Natural killer cell (primary cell): ENCODE measurements at regions not wholly inside any gene's neighbourhood (a gene's known extent, or its start where the extent isn't known, plus 50 kb on each side); places are given as distances from the start of the nearest gene placed in this dataset.

ENCODE experiments used
- ATAC-seq, 3 donors: fragments of 150-1000 bp in 2 of 3; fragments of 200-7000 bp in 1 of 3; cut with Tn5 transposase; 1 replicate in 1 of 3; 2 replicates in 2 of 3; pipeline ENCODE4 v1.10.0; 2021; ENCODE audit warnings: mild to moderate bottlenecking in 2 of 3, moderate library complexity in 2 of 3
- DNase-seq, 2 donors: peaks; one replicate each; pipeline versions ENCODE4 v3.0.0 to v3.0.0-alpha.2; 2013 to 2021; ENCODE audit warnings: mixed read lengths in 1 of 2
- H3K27ac ChIP-seq: one replicate; pipeline ENCODE4 v1.5.1; 2013; ENCODE audit warnings: mild to moderate bottlenecking, low read length
- H3K27me3 ChIP-seq: one replicate; pipeline ENCODE4 v1.6.1; 2013; ENCODE audit warnings: low read length; ENCODE audit not compliant: control insufficient read depth, insufficient read depth
- H3K36me3 ChIP-seq: one replicate; pipeline ENCODE4 v1.6.1; 2013; ENCODE audit warnings: low read length; ENCODE audit not compliant: control insufficient read depth, insufficient read depth
- H3K4me1 ChIP-seq: one replicate; pipeline ENCODE4 v1.6.1; 2013; ENCODE audit warnings: low read length; ENCODE audit not compliant: control insufficient read depth, insufficient read depth
- H3K4me3 ChIP-seq: one replicate; pipeline ENCODE4 v1.5.1; 2013; ENCODE audit warnings: low read length
- H3K9me3 ChIP-seq: one replicate; pipeline ENCODE4 v1.6.1; 2013; ENCODE audit warnings: low read length; ENCODE audit not compliant: control insufficient read depth, insufficient read depth
- H3K27ac Mint-ChIP-seq, 2 donors: one replicate each; pipeline ENCODE4 v1.8.0; 2022; ENCODE audit warnings: mild to moderate bottlenecking in 2 of 2, mixed read lengths in 2 of 2, moderate library complexity in 1 of 2
- H3K27me3 Mint-ChIP-seq, 2 donors: one replicate each; pipeline ENCODE4 v1.8.0; 2022; ENCODE audit warnings: low read depth in 2 of 2, mixed read lengths in 2 of 2
- H3K36me3 Mint-ChIP-seq: one replicate; pipeline ENCODE4 v1.8.0; 2022; ENCODE audit warnings: mixed read lengths
- H3K4me1 Mint-ChIP-seq, 2 donors: one replicate each; pipeline ENCODE4 v1.8.0; 2022; ENCODE audit warnings: mixed read lengths in 2 of 2
- H3K4me3 Mint-ChIP-seq: one replicate; pipeline ENCODE4 v1.8.0; 2022; ENCODE audit warnings: mild to moderate bottlenecking, moderate library complexity, mixed read lengths
- H3K9me3 Mint-ChIP-seq, 2 donors: one replicate each; pipeline ENCODE4 v1.8.0; 2022; ENCODE audit warnings: mixed read lengths in 2 of 2
- CTCF ChIP-seq: fragments of 200-600 bp; IDR thresholded peaks from one replicate; pipeline ENCODE4 v1.8.0; 2022; ENCODE audit warnings: antibody characterized with exemption
- WGBS: methylation state at CpG from one replicate; pipeline ENCODE4 v1.1.7; 2013; ENCODE audit warnings: missing lambda C conversion rate; ENCODE audit not compliant: insufficient coverage; 5-methylcytosine and 5-hydroxymethylcytosine counted together
- intact Hi-C: fragments of 100-400 bp; cut with micrococcal nuclease; formaldehyde crosslinking; loops from one replicate; pipeline ENCODE4 v1.14.2; 2022

- no peak overlapping the region for H3K4me3 ChIP-seq
- ATAC-seq (no peak), DNase-seq (no peak)
- no peaks in the 10 kb centered on the region for H3K4me1 ChIP-seq
- no peak for TF ChIP-seq CTCF
- H3K4me1 Mint-ChIP-seq: no peaks in the 10 kb centered on the region
- no peaks in the 10 kb centered on the region for H3K36me3 ChIP-seq
- no peaks in the 10 kb centered on the region for H3K9me3 ChIP-seq
- intact Hi-C loops: no loop called here
- H3K4me3 Mint-ChIP-seq: no peak overlapping the region
- H3K9me3 Mint-ChIP-seq: no peaks in the 10 kb centered on the region
- no peaks in the 10 kb centered on the region for H3K27me3 ChIP-seq
- no peak overlapping the region for H3K27ac Mint-ChIP-seq
- H3K27ac ChIP-seq: no peak overlapping the region
- WGBS: 85% methylated on average over 3 of the region's 3 CpGs
- peaks cover 16 to 46% of the 10 kb centered on the region in 2 donors for H3K27me3 Mint-ChIP-seq
- H3K36me3 Mint-ChIP-seq: no peaks in the 10 kb centered on the region
Measured at GRCh38 chr2:30046979-30047378, 99.8 kb upstream of the YPEL5 start.

- no peaks in the 10 kb centered on the region for H3K36me3 Mint-ChIP-seq
Measured at GRCh38 chr2:30048636-30049175, 98.1 kb upstream of the YPEL5 start.

GRCh38 chr2:30055548-30055947 is 91.3 kb upstream of the YPEL5 start:
- no peak for DNase-seq
- H3K27ac ChIP-seq: no peak overlapping the region
- H3K4me3 ChIP-seq: no peak overlapping the region
- no peaks in the 10 kb centered on the region for H3K4me1 ChIP-seq
- H3K4me1 Mint-ChIP-seq: no peaks in the 10 kb centered on the region
- no peaks in the 10 kb centered on the region for H3K36me3 ChIP-seq
- no peak for ATAC-seq
- H3K27ac Mint-ChIP-seq: no peak overlapping the region
- WGBS: 68% methylated on average over 1 of the region's 2 CpGs
- no peak overlapping the region for H3K4me3 Mint-ChIP-seq
- no peaks in the 10 kb centered on the region for H3K9me3 ChIP-seq
- H3K27me3 ChIP-seq: no peaks in the 10 kb centered on the region
- peaks cover 8 to 39% of the 10 kb centered on the region in 2 donors for H3K27me3 Mint-ChIP-seq
- no peaks in the 10 kb centered on the region for H3K36me3 Mint-ChIP-seq
- H3K9me3 Mint-ChIP-seq: peaks cover 0 to 2% of the 10 kb centered on the region in 2 donors
- no peak for TF ChIP-seq CTCF
- intact Hi-C loops: no loop called here

More at GRCh38 chr2:30048636-30049175, 98.1 kb upstream of the YPEL5 start:
- Histone ChIP-seq H3K36me3 (no peaks in the 10 kb centered on the region), H3K4me3 (no peak overlapping the region), H3K9me3 (no peaks in the 10 kb centered on the region), H3K4me1 (no peaks in the 10 kb centered on the region), H3K27me3 (no peaks in the 10 kb centered on the region), H3K27ac (no peak overlapping the region)
- TF ChIP-seq CTCF: no peak
- intact Hi-C loops: no loop called here
- no peak for ATAC-seq
- Mint-ChIP-seq H3K4me1 (no peaks in the 10 kb centered on the region), H3K4me3 (no peak overlapping the region), H3K27me3 (peaks cover 18 to 58% of the 10 kb centered on the region in 2 donors), H3K27ac (no peak overlapping the region), H3K9me3 (peaks cover 0 to 2% of the 10 kb centered on the region in 2 donors)
- no peak for DNase-seq
- WGBS: 80% methylated on average over 7 of the region's 8 CpGs

GRCh38 chr2:30060562-30060961 is 86.2 kb upstream of the YPEL5 start:
- H3K4me1 ChIP-seq: no peaks in the 10 kb centered on the region
- DNase-seq: no peak
- WGBS: 75% methylated on average over 5 of the region's 5 CpGs
- no peak for TF ChIP-seq CTCF
- Mint-ChIP-seq H3K4me3 (no peak overlapping the region), H3K4me1 (no peaks in the 10 kb centered on the region), H3K27me3 (peaks cover 16 to 56% of the 10 kb centered on the region in 2 donors), H3K27ac (no peak overlapping the region), H3K9me3 (peaks cover 6 to 12% of the 10 kb centered on the region in 2 donors), H3K36me3 (peaks cover 32% of the 10 kb centered on the region)
- intact Hi-C loops: no loop called here
- no peaks in the 10 kb centered on the region for H3K36me3 ChIP-seq
- no peak overlapping the region for H3K27ac ChIP-seq
- no peaks in the 10 kb centered on the region for H3K9me3 ChIP-seq
- H3K4me3 ChIP-seq: no peak overlapping the region
- no peak for ATAC-seq
- H3K27me3 ChIP-seq: no peaks in the 10 kb centered on the region
